ENCODE measurements at regions not wholly inside any gene's neighbourhood (a gene's known extent, or its start where the extent isn't known, plus 50 kb on each side); places are given as distances from the start of the nearest gene placed in this dataset.

DNA sequence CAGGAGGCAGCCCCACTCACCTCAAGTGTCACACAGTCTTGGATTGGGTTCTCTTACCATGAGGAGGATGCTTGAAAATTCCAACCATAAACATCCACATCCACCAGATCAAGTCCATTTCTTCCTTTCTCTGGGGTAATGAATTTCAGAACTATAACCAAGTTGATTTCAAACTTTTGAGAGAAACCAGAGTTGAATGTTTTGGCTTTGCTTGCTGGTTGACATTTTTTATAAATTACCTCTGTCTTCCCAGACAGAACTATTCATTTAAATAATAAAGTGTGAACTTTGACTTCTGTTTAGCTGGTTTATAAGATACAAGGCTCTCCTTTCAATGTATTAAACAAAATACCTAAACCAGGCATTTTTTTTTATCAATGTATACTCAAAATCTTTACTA is 550.7 kb downstream of the KCTD12 start:
- no peak for TF ChIP-seq EZH2 (IDR thresholded peaks at IDR 0.05; ENCODE audit: borderline replicate concordance, low read depth, low read length, poor library complexity, severe bottlenecking)
- TF ChIP-seq, protein P1, sequence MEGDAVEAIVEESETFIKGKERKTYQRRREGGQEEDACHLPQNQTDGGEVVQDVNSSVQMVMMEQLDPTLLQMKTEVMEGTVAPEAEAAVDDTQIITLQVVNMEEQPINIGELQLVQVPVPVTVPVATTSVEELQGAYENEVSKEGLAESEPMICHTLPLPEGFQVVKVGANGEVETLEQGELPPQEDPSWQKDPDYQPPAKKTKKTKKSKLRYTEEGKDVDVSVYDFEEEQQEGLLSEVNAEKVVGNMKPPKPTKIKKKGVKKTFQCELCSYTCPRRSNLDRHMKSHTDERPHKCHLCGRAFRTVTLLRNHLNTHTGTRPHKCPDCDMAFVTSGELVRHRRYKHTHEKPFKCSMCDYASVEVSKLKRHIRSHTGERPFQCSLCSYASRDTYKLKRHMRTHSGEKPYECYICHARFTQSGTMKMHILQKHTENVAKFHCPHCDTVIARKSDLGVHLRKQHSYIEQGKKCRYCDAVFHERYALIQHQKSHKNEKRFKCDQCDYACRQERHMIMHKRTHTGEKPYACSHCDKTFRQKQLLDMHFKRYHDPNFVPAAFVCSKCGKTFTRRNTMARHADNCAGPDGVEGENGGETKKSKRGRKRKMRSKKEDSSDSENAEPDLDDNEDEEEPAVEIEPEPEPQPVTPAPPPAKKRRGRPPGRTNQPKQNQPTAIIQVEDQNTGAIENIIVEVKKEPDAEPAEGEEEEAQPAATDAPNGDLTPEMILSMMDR (conservative IDR thresholded peaks at IDR 0.05; ENCODE audit: low read depth, low read length): no peak

Data from A673 (cell line).